ENCODE measurements at regions not wholly inside any gene's neighbourhood (a gene's known extent, or its start where the extent isn't known, plus 50 kb on each side); places are given as distances from the start of the nearest gene placed in this dataset.

DNA sequence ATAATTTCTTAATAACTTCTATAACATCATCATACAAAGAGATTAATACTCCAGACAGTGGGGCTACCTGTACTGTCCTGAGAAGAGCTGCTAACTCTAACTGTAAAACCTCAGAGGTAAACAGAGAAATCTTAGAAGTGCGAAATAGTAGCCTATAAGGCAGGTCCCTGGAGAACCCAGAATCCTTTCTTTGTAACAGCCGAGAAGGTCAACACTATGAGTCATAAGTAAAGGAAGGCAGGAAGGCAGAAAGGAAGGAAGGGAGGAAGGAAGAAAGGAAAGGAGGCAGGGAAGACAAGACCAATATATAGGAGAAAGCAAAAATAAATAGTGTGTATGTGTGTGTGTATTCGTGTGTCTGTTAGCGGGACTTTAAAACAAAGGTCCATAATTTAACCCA is 540.6 kb downstream of the ZWINT start:
- peaks cover 2% of the 10 kb centered on the region for H3K36me3 Mint-ChIP-seq (ENCODE audit: insufficient read depth)
- peaks cover 22% of the 10 kb centered on the region for H3K9me3 Mint-ChIP-seq (ENCODE audit: low read depth)
- H3K27me3 Mint-ChIP-seq, result no peaks in the 10 kb centered on the region
- no peak overlapping the region for H3K4me3 Mint-ChIP-seq (ENCODE audit: low read depth)
- no peak for DNase-seq (ENCODE audit: low spot score, unreplicated experiment)
- H3K27ac Mint-ChIP-seq, result no peak overlapping the region
- TF ChIP-seq, protein P1, sequence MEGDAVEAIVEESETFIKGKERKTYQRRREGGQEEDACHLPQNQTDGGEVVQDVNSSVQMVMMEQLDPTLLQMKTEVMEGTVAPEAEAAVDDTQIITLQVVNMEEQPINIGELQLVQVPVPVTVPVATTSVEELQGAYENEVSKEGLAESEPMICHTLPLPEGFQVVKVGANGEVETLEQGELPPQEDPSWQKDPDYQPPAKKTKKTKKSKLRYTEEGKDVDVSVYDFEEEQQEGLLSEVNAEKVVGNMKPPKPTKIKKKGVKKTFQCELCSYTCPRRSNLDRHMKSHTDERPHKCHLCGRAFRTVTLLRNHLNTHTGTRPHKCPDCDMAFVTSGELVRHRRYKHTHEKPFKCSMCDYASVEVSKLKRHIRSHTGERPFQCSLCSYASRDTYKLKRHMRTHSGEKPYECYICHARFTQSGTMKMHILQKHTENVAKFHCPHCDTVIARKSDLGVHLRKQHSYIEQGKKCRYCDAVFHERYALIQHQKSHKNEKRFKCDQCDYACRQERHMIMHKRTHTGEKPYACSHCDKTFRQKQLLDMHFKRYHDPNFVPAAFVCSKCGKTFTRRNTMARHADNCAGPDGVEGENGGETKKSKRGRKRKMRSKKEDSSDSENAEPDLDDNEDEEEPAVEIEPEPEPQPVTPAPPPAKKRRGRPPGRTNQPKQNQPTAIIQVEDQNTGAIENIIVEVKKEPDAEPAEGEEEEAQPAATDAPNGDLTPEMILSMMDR (IDR thresholded peaks at IDR 0.05; ENCODE audit: unreplicated experiment), result no peak
- peaks cover 2% of the 10 kb centered on the region for H3K4me1 Mint-ChIP-seq (ENCODE audit: low read depth)

DNA sequence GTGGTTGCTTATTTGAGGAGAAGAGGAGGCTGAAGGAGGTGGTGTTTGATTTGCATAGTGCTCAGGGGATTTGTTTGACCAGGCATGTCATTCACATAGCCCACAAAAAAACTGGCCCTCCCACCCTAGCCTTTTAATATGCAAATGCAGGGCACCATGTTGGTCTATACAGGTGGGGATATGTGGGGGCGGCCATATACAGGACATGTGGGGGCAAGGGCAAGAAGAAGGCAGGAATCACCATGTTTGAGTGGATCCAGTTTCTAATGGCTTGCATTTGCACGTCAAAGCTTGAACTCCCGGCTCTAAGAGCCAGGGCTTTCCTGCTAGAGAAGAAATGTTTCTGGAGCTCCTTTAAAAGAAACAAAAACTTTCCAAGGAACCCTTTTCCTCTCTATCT is 541.0 kb downstream of the ZWINT start:
- TF ChIP-seq, protein P1 (IDR thresholded peaks at IDR 0.05; ENCODE audit: unreplicated experiment), result no peak
- H3K27me3 Mint-ChIP-seq, result no peaks in the 10 kb centered on the region
- H3K27ac Mint-ChIP-seq, result no peak overlapping the region
- peaks cover 2% of the 10 kb centered on the region for H3K36me3 Mint-ChIP-seq (ENCODE audit: insufficient read depth)
- no peak overlapping the region for H3K4me3 Mint-ChIP-seq (ENCODE audit: low read depth)
- H3K4me1 Mint-ChIP-seq (ENCODE audit: low read depth), result peaks cover 2% of the 10 kb centered on the region
- no peak for DNase-seq (ENCODE audit: low spot score, unreplicated experiment)
- peaks cover 22% of the 10 kb centered on the region for H3K9me3 Mint-ChIP-seq (ENCODE audit: low read depth)

DNA sequence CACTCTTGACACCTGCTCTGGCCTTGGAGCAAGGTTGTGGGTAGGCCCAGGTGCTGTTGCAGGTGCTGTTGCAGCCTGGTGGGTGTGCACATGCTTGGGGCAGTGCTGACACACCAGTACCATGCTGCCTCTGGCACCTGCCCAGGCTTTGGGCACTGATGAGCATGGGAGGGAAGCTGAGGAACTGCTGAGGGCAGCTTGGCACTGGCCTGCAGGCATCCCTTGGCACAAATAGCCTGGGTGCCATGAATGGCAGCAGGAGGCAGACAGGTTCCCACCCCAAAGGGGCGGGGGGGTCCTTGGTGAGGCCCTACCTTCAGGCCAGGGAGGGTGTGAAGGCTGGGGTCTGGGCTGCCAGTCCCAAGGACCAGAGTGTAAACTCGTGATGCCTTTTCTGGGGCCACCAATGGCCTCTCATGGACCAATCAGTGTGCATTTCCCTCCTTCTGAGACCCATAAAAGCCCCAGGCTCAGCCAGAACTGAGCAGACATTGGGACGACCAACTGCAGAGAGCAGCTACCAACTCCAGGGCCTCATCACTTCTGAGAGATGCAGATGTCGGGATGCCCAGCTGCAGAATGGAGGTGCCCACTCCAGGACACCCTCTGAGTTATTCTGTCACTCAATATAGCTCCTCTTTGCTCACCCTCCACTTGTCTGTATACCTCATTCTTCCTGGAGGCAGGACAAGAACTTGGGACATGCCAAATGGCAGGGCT is 547.4 kb downstream of the ZWINT start:
- no peak overlapping the region for H3K27ac Mint-ChIP-seq
- TF ChIP-seq, protein P1 (IDR thresholded peaks at IDR 0.05; ENCODE audit: unreplicated experiment), result no peak
- DNase-seq (ENCODE audit: low spot score, unreplicated experiment), result no peak
- no peaks in the 10 kb centered on the region for H3K27me3 Mint-ChIP-seq
- peaks cover 11% of the 10 kb centered on the region for H3K9me3 Mint-ChIP-seq (ENCODE audit: low read depth)
- no peaks in the 10 kb centered on the region for H3K36me3 Mint-ChIP-seq (ENCODE audit: insufficient read depth)
- H3K4me1 Mint-ChIP-seq (ENCODE audit: low read depth), result no peaks in the 10 kb centered on the region
- no peak overlapping the region for H3K4me3 Mint-ChIP-seq (ENCODE audit: low read depth)

DNA sequence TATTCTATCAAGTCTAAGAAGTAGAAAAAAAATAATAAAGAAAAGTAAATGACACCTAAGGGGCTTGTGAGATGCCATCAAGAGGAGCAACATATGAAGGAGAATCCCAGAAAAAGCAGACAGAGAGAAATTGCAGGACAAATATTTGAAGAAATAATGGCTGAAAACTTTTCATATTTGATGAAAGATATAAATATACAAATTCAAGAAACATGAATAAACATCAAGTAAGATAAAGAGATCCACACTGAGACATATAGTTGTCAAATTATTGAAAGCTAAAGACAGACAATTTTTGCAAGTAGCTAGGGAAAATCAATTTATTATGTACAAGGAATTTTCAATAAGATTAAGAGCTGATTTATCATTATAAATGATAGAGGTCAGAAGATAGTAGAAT is 558.0 kb downstream of the ZWINT start:
- Mint-ChIP-seq H3K4me3 (ENCODE audit: low read depth) (no peak overlapping the region), H3K9me3 (ENCODE audit: low read depth) (peaks cover 9% of the 10 kb centered on the region), H3K27me3 (no peaks in the 10 kb centered on the region), H3K27ac (no peak overlapping the region), H3K4me1 (ENCODE audit: low read depth) (no peaks in the 10 kb centered on the region), H3K36me3 (ENCODE audit: insufficient read depth) (peaks cover 1% of the 10 kb centered on the region)
- no peak for DNase-seq (ENCODE audit: low spot score, unreplicated experiment)
- TF ChIP-seq, protein P1 (IDR thresholded peaks at IDR 0.05; ENCODE audit: unreplicated experiment), result no peak

DNA sequence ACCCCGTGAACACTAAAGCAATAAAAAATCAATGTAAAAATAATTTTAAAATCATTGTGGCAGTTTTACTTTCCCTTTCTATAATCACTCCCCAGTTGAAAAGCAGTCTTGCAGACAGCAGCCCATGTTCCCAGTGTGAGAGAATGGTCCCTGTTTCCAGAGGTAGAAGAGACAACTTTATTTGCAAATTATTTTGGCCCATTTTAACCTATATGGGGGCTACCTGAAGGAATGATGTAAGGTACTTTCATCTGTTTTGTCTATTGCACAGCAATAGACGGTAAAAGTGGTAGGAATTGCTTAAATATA is 559.8 kb downstream of the ZWINT start:
- DNase-seq (ENCODE audit: low spot score, unreplicated experiment), result no peak
- Mint-ChIP-seq H3K9me3 (ENCODE audit: low read depth) (peaks cover 9% of the 10 kb centered on the region), H3K36me3 (ENCODE audit: insufficient read depth) (peaks cover 1% of the 10 kb centered on the region), H3K4me3 (ENCODE audit: low read depth) (no peak overlapping the region), H3K27me3 (no peaks in the 10 kb centered on the region), H3K27ac (no peak overlapping the region), H3K4me1 (ENCODE audit: low read depth) (no peaks in the 10 kb centered on the region)
- TF ChIP-seq, protein P1 (IDR thresholded peaks at IDR 0.05; ENCODE audit: unreplicated experiment), result no peak
